NCI-H2227 treated with DMSO at 0.1 percent for 48 hours (cell line): ENCODE measurements at regions not wholly inside any gene's neighbourhood (a gene's known extent, or its start where the extent isn't known, plus 50 kb on each side); places are given as distances from the start of the nearest gene placed in this dataset.
"Not testable (repeated sequence)": the region's sequence is repeated elsewhere in the genome, so short reads cannot be mapped to it uniquely, and the experiment has no call there.

Experiments used
- DNase-seq: peaks from one replicate; lab custom pipeline; 2025; lab: John Stamatoyannopoulos, UW

DNA sequence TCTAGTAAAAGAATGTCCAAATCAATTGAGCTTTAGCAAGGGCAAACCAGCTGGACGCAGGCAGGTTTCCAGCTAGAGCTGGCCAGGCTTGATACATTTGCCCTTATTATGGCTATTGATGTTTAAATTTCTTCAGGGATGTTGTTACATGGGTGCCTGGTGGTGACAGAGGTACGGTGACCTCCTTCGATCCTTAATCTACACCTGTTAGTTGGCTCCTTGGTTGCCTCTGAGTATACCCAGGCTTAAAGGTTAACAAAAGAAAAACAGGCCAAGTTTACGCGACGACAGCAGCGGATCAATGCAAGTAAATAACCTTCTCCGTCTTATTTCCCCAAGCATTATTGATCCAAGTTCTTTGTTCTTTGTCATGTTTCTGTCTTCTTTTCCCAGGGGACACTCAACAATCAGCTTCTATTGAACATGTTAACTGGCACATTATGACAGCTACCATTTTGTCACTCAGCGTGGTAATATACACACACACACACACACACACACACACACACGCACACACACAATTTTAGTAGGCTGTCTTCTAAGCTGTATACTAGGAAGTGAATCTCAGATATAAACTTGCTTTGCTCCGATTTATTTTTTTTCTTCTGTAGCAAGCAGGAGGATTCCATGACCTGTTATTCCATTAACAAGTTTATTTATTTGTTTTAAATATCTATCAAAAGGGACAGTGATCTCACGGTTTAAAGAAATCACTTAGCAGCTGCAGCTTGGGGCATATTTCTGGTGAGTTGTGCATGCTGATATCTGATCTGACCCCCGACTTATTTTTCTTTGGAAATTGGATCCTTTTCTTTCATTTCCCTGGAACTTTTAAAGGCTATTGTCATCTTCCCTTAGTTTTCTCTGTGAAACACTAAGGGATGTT is 844.7 kb downstream of the MCTP2 start:
- no peak for DNase-seq

- DNase-seq = no peak
Measured at GRCh38 chr15:95076678-95076990, 845.3 kb downstream of the MCTP2 start.

GRCh38 chr15:95078003-95078402 is 846.6 kb downstream of the MCTP2 start:
- no peak for DNase-seq

- DNase-seq = not testable (repeated sequence)
Measured at GRCh38 chr15:95080228-95080627, 848.9 kb downstream of the MCTP2 start.

DNA sequence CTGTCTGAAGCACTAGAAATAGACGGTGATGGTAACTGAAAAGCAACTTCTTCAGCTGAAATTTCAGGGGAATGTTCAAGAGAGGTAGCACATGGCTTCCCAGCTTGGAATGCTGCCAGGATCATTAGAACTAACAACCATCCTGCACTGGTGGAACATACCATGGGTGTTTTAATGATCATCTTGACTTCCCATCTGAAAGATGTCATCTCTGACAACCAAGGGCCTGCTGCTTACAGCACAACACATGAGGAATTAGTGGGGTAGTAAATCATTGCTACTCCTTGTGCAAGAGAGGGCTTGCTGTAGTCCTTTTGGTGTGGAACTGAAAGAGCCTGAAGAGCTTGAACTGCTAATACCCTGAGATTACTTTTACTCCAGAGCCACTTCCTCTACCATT is 853.7 kb downstream of the MCTP2 start:
- DNase-seq = peak; percentile 29

- no peak for DNase-seq
Measured at GRCh38 chr15:95086531-95087252, 855.3 kb downstream of the MCTP2 start.

GRCh38 chr15:95087253-95087609 is 855.9 kb downstream of the MCTP2 start:
- no peak for DNase-seq

DNA sequence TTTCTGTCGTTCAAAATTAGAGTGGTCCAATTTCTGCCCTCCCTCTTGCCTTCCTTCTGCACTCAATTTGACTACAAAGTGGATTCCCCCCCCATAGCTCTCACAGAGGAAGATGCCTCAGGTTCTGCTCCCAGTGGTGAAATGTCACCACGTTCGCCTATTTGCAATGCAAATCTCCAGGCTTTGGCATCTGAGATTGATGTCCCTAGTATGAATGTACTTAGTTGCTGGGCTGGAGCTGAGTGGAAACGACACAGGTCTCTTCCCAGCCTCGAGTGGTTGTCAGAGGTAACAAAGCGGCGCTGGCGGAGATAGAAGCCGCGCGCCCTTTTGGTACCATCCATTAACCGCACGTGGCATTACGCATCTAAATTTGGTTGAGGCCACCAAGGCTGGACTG is 860.1 kb downstream of the MCTP2 start:
- DNase-seq = no peak

- no peak for DNase-seq
Measured at GRCh38 chr15:95095250-95095649, 863.9 kb downstream of the MCTP2 start.

DNA sequence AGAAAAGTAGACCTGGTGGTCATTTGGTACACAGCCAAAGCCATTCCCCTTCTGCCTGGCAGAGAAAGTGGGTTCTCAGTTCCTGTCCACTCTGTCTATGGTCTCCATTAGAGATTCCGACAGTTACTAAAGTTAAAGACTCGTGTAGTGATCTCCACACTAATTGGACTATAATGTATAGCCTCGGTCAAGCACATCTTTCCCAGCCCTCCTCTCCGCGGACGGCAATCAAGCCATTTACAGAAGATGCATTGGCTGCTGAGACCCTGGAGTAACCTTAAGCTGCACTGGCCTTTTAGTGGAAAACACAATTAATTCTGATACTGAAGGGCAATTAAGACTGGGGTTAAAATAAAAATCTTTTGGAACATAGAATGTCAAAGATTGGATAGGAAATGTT is 865.3 kb downstream of the MCTP2 start:
- no peak for DNase-seq

DNA sequence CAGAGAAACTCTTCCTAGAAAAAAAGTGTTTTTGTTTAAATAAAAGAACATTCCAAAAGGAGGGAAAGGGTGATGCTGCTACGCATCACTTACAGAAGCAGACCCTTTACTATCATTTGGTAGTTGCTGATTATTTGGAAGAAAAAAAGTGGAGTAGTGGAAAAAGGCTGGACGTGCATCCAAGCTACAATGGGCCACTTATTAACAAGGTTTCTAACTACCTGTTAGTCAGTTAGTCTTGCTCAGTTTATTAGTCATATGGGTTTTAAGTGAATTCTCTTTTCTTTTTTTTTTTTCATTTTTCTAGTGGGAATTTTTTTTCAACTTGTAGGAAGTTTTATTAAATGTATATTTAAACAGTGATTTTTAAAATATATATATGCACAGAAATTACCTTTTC is 866.0 kb downstream of the MCTP2 start:
- no peak for DNase-seq

GRCh38 chr15:95105229-95105628 is 873.9 kb downstream of the MCTP2 start:
- no peak for DNase-seq

DNA sequence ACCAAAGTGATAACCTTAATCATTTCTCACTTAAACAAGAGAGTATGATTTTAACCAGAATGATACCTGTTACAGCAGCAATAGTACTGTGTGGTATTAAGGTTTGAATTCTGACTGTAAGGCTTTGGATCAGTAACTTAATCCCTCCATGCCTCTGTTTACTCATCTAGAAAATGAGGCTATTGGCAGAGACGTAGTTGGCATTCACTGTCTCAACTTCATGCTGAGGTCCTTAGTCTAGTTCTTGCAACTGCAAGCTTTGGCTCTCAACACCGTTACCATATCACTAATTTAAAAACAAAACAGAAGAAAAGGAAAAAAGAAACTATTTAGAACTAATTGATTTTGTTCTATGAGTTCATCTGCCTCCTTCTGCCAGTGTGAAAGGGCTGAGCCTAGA is 875.4 kb downstream of the MCTP2 start:
- no peak for DNase-seq

DNA sequence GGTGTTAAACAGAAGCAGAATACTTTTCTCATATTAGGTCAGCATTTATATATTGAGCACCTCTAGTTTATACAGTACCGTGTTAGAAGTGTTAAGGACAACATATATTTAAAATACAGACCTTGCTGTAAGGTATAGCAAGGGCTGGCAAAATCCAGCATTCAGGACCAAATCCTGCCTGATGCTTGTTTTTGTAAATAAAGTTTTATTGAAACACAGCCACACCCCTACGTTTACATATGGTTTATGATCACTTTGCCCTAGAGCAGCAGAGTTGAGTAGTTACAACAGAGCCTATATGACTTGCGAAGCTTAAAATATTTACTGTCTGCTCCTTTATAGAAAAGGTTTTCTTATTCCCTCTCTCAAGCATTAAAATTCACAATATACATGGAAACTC is 877.3 kb downstream of the MCTP2 start:
- DNase-seq = no peak

- DNase-seq = no peak
Measured at GRCh38 chr15:95111969-95112368, 880.6 kb downstream of the MCTP2 start.

DNA sequence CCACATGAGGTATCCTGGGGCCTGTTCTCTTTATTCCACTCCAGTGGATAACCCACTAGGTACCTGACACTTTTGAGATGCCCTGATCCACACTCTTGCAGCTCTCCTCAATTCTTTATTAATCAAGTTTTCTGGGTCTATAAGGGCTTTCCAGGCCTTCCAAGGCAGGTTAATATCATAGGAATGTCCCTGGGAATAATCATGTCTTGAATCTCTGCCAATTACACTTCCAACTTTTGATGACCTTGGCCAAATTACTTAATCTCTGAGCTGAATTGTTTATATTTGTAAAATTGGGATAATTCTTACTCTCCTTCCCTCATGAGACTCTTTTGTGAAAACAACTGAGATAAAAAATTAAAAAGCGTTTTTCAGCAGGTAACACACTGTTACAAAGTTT is 881.7 kb downstream of the MCTP2 start:
- DNase-seq = no peak

GRCh38 chr15:95119041-95119610 is 887.8 kb downstream of the MCTP2 start:
- DNase-seq = no peak

DNA sequence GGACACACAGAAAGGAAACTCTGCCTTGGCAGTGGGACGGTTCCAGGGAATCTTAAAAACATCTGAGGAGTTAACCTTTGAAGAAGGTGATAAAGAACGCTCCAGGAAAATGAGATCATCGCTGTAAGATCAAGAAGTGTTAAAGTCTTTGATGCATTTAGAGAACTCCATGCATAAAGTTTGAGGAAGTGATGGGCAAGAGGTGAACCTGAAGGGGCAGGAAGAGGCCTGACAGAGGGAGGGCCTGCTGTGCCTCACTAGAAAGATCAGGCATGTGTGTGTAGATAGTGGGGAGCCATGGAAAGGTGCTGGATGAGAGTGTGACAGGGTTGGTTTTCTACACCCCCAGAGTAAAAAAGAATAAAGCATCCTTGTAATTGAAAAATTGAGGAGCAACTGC is 889.2 kb downstream of the MCTP2 start:
- no peak for DNase-seq

- no peak for DNase-seq
Measured at GRCh38 chr15:95121191-95121590, 889.8 kb downstream of the MCTP2 start.

DNA sequence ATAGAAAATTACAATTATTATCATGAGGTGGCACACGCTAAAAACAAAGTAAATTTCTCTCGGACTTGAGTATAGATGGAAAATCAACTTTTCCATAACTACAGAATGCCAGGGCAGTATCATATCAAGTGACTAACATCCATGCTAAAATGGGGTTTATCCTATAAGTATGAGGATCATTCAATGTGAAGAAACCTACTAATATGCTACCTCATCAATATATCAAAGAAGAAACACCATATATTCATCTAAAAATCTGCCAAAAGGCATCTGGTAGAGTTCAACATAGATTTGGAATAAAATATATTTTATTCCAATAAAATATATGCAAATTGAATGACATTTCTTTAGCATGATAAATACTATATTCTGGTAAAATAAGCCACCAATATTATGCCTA is 894.4 kb downstream of the MCTP2 start:
- DNase-seq = no peak

DNA sequence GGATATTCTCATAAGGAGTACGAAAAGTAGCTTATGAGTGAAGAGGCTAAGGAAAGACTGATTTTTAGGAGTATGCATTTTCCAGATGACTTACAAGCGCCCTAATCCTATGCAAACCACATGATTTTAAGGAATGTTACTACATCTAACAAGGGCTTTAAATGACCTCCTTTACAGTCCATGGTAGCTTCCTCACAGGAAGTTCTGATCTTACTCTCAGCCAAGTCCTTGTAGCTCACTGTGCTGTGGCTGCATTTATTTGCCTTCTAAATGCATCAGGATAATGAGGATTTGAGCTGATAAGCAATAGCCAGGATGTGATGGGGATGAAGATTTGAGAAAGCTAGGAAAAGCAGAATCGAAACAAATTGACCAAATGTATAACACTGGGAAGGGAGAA is 896.0 kb downstream of the MCTP2 start:
- no peak for DNase-seq

DNA sequence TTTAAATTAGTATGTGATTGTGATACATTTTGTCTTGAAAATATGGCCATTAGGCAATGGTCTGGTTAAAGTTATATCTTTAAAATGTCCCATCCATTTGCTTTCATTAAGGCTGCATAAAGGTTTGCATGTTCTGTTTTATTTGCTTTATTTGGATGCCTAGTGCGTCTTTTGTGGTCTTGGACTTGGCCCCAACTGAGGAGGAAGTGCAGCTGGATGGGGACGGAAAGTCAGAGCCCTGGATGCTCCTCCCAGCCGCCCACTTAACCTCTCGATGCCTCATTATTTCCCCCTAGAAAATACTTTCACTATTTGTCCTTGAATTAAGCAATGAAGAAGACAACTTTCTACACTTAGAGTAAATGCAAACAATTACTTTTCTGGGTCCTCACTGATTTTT is 898.2 kb downstream of the MCTP2 start:
- DNase-seq = no peak

- DNase-seq = no peak
Measured at GRCh38 chr15:95131131-95131556, 899.8 kb downstream of the MCTP2 start.
